ENCODE measurements at regions not wholly inside any gene's neighbourhood (a gene's known extent, or its start where the extent isn't known, plus 50 kb on each side); places are given as distances from the start of the nearest gene placed in this dataset.

DNA sequence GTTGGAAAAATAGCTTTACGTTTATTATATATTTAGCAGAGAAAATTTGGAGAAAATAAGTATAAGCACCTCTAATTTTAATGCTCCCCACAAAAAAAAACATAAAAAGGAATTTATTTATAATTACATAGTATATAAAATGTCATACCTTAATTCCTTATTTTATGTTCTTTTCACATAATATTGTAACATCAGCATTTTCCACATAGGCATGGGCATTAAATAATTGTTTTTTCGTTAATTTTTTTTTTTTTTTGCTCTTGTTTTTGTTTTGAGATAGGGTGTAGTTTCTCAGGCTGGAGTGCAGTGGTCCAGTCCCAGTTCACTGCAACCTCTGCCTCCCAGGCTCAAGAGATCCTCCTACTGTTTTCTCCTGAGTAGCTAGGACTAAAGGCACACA lies 329.8 kb upstream of the FOXG1 start:
- Histone ChIP-seq H3K4me3 (no peak overlapping the region), H3K36me3 (no peaks in the 10 kb centered on the region), H3K4me1 (no peaks in the 10 kb centered on the region), H3K27ac (no peak overlapping the region), H3K27me3 (no peaks in the 10 kb centered on the region), H3K9me3 (peaks cover 0 to 3% of the 10 kb centered on the region in 2 donors)
- no peak for DNase-seq
- no peak for TF ChIP-seq POLR2AphosphoS5 (IDR thresholded peaks at IDR 0.05)
- TF ChIP-seq, protein P1, sequence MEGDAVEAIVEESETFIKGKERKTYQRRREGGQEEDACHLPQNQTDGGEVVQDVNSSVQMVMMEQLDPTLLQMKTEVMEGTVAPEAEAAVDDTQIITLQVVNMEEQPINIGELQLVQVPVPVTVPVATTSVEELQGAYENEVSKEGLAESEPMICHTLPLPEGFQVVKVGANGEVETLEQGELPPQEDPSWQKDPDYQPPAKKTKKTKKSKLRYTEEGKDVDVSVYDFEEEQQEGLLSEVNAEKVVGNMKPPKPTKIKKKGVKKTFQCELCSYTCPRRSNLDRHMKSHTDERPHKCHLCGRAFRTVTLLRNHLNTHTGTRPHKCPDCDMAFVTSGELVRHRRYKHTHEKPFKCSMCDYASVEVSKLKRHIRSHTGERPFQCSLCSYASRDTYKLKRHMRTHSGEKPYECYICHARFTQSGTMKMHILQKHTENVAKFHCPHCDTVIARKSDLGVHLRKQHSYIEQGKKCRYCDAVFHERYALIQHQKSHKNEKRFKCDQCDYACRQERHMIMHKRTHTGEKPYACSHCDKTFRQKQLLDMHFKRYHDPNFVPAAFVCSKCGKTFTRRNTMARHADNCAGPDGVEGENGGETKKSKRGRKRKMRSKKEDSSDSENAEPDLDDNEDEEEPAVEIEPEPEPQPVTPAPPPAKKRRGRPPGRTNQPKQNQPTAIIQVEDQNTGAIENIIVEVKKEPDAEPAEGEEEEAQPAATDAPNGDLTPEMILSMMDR (IDR thresholded peaks at IDR 0.05), result no peak
- WGBS, 2 donors (ENCODE audit: low coverage in 1 of 2), result 46 to 65% methylated on average over 2 of the region's 2 CpGs
- in situ Hi-C loops (cut with MboI; ENCODE audit: low pct_ligation_motif_present in 1 of 4, low pct_unique_long_range_greater_than_20kb in 1 of 4, low sequenced_read_pairs in 3 of 4) (no loop called here), intact Hi-C loops (cut with DNase I; ENCODE audit: low total_unique reads) (no loop called here)

DNA sequence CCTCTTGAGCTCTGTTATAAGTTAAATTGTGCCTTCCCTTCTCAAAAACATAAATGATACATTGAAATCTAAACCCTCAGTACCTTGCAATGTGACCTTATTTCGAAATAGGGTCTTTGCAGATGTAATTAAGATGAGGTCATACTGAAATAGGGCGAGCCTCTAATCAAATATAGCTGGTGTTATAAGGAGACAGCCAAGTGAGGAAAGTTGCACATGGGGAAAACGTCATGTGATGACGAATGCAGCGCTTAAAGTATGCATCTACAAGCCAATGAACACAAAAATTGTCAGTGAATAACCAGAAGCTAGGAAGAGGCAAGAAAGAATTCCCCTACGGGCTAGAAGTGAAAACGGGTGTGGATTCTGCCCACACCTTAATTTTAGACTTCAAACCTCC lies 305.2 kb upstream of the FOXG1 start:
- H3K4me1 ChIP-seq, result no peaks in the 10 kb centered on the region
- no peak overlapping the region for H3K4me3 ChIP-seq
- 55 to 59% methylated on average over 7 of the region's 7 CpGs for WGBS, 2 donors (ENCODE audit: low coverage in 1 of 2)
- TF ChIP-seq POLR2A (IDR thresholded peaks at IDR 0.05), result no peak
- TF ChIP-seq, protein P1 (IDR thresholded peaks at IDR 0.05), result no peak
- TF ChIP-seq POLR2AphosphoS5 (IDR thresholded peaks at IDR 0.05), result no peak
- no peak for TF ChIP-seq EP300 (IDR thresholded peaks at IDR 0.05; ENCODE audit: low read depth)
- H3K36me3 ChIP-seq, result no peaks in the 10 kb centered on the region
- intact Hi-C loops (cut with DNase I; ENCODE audit: low total_unique reads) (no loop called here), in situ Hi-C loops (cut with MboI; ENCODE audit: low pct_ligation_motif_present in 1 of 4, low pct_unique_long_range_greater_than_20kb in 1 of 4, low sequenced_read_pairs in 3 of 4) (no loop called here)
- no peak for DNase-seq
- no peaks in the 10 kb centered on the region for H3K27me3 ChIP-seq
- H3K27ac ChIP-seq, result no peak overlapping the region
- H3K9me3 ChIP-seq, result no peaks in the 10 kb centered on the region

DNA sequence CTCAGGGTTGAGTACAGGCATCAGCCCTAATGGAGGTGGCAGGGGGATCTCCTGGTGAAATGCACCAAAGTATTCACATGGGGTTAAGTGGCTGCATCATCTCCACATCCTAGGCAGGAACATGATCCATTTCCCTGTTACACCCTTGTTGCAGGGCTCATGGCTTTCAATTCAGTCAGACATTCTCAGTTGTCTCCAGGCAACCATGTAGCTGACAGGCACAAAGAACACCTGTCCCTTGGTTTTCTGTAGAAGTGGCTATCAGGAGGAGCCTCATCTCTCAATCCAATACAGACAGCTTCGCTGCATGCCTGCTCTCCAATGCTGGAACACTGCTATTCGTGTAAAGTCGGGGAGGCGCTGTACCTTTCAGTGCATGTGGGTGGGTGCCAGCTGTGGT lies 299.0 kb upstream of the FOXG1 start:
- Histone ChIP-seq H3K36me3 (no peaks in the 10 kb centered on the region), H3K4me3 (no peak overlapping the region), H3K9me3 (no peaks in the 10 kb centered on the region), H3K27me3 (no peaks in the 10 kb centered on the region), H3K27ac (no peak overlapping the region), H3K4me1 (no peaks in the 10 kb centered on the region)
- in situ Hi-C loops (cut with MboI; ENCODE audit: low pct_ligation_motif_present in 1 of 4, low pct_unique_long_range_greater_than_20kb in 1 of 4, low sequenced_read_pairs in 3 of 4), result no loop called here
- intact Hi-C loops (cut with DNase I; ENCODE audit: low total_unique reads), result no loop called here
- WGBS, 2 donors (ENCODE audit: low coverage in 1 of 2), result 88% methylated on average over 4 of the region's 4 CpGs; no CpG with 5 or more reads in 1 of the 2 donors
- TF ChIP-seq, protein P1 (IDR thresholded peaks at IDR 0.05), result no peak
- no peak for TF ChIP-seq POLR2AphosphoS5 (IDR thresholded peaks at IDR 0.05)
- TF ChIP-seq POLR2A (IDR thresholded peaks at IDR 0.05), result no peak
- no peak for TF ChIP-seq EP300 (IDR thresholded peaks at IDR 0.05; ENCODE audit: low read depth)
- no peak for DNase-seq

DNA sequence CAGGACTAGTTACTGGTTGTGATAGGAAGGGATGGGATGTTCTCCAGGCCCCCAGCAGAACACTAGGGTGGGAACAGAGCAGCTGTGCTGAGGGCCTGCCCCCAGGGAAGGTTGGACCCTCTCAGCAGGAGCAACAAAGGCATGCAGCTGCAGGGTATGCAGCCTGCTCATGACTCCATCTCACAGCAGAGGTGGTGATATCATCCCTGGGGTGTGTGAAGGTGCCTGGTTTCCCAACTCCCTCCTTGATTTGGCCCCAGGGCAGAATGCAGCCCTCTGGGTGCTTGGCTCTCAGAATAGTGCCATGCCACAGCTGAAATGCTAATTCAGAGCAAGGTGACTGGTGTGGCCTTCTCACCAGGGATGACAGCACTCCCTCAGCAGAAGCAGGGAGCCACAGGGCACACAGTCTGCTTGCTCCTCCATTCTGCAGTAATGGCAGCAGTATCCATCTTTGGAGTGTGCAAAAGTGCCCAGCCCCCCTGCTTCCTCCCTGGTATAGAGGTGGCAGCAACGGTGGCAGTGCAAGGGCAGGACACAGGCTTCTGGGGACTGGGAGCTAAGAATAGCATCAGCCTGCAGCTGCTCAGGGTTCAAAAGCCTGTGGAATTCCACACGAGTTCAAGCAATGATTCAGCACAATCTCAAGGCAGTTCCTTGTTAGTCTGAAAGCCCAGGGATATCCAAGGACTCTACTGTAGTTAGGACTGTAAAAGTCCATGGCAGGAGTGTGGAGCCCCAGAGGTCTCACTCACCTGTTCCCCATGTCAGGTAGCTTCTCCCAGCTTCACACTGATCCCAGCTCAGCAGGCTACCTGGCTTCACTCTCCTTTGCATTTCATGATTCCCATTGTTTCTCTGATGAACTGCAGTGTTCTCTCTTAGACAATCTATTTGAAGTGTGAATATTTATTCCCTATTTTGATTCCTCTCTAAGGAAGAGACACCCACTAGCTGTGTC lies 298.1 kb upstream of the FOXG1 start:
- WGBS, 2 donors (ENCODE audit: low coverage in 1 of 2), result 33% methylated on average over 2 of the region's 2 CpGs; no CpG with 5 or more reads in 1 of the 2 donors

More for the DNA sequence above, 298.1 kb upstream of the FOXG1 start:
- in situ Hi-C loops (cut with MboI; ENCODE audit: low pct_ligation_motif_present in 1 of 4, low pct_unique_long_range_greater_than_20kb in 1 of 4, low sequenced_read_pairs in 3 of 4) (no loop called here), intact Hi-C loops (cut with DNase I; ENCODE audit: low total_unique reads) (no loop called here)
- TF ChIP-seq EP300 (IDR thresholded peaks at IDR 0.05; ENCODE audit: low read depth) (no peak), POLR2AphosphoS5 (IDR thresholded peaks at IDR 0.05) (no peak), POLR2A (IDR thresholded peaks at IDR 0.05) (no peak)
- TF ChIP-seq, protein P1 (IDR thresholded peaks at IDR 0.05), result no peak
- no peak for DNase-seq
- Histone ChIP-seq H3K27me3 (no peaks in the 10 kb centered on the region), H3K9me3 (no peaks in the 10 kb centered on the region), H3K36me3 (no peaks in the 10 kb centered on the region), H3K27ac (no peak overlapping the region), H3K4me1 (no peaks in the 10 kb centered on the region), H3K4me3 (no peak overlapping the region)
